GM18873 (cell line): ENCODE measurements at regions not wholly inside any gene's neighbourhood (a gene's known extent, or its start where the extent isn't known, plus 50 kb on each side); places are given as distances from the start of the nearest gene placed in this dataset.
"Not testable (repeated sequence)": the region's sequence is repeated elsewhere in the genome, so short reads cannot be mapped to it uniquely, and the experiment has no call there.

Source experiments
- ATAC-seq: cut with Tn5 transposase; IDR thresholded peaks from one replicate; pipeline ENCODE4 v1.9.1; 2021; ENCODE audit warnings: mild to moderate bottlenecking, moderate library complexity, moderate number of reproducible peaks; ENCODE audit not compliant: unreplicated experiment, low FRiP score

GRCh38 chr1:200290010-200290685, 119.7 kb downstream of the ZNF281 start:
- no peak for ATAC-seq

- ATAC-seq: no peak
Measured at GRCh38 chr1:200288226-200288625, 121.6 kb downstream of the ZNF281 start.

GRCh38 chr1:200284236-200284635, 125.6 kb downstream of the ZNF281 start:
- ATAC-seq: not testable (repeated sequence)

- no peak for ATAC-seq
Measured at GRCh38 chr1:200282497-200283122, 127.2 kb downstream of the ZNF281 start.

GRCh38 chr1:200281201-200281835, 128.5 kb downstream of the ZNF281 start:
- no peak for ATAC-seq

GRCh38 chr1:200279810-200280411, 129.9 kb downstream of the ZNF281 start:
- ATAC-seq: no peak

- ATAC-seq: no peak
Measured at GRCh38 chr1:200275816-200276453, 133.9 kb downstream of the ZNF281 start.

- ATAC-seq: no peak
Measured at GRCh38 chr1:200275415-200275814, 134.4 kb downstream of the ZNF281 start.

GRCh38 chr1:200274116-200274515, 135.7 kb downstream of the ZNF281 start:
- ATAC-seq: no peak

- no peak for ATAC-seq
Measured at GRCh38 chr1:200272481-200273068, 137.3 kb downstream of the ZNF281 start.

- ATAC-seq: no peak
Measured at GRCh38 chr1:200269256-200269655, 140.6 kb downstream of the ZNF281 start.

- no peak for ATAC-seq
Measured at GRCh38 chr1:200267937-200268336, 141.9 kb downstream of the ZNF281 start.

GRCh38 chr1:200267458-200267857, 142.4 kb downstream of the ZNF281 start:
- ATAC-seq: no peak

- no peak for ATAC-seq
Measured at GRCh38 chr1:200266871-200267270, 143.0 kb downstream of the ZNF281 start.

GRCh38 chr1:200265881-200266280, 144.0 kb downstream of the ZNF281 start:
- no peak for ATAC-seq

- no peak for ATAC-seq
Measured at GRCh38 chr1:200265104-200265503, 144.7 kb downstream of the ZNF281 start.

- ATAC-seq: no peak
Measured at GRCh38 chr1:200263203-200263602, 146.6 kb downstream of the ZNF281 start.

GRCh38 chr1:200262326-200262965, 147.4 kb downstream of the ZNF281 start:
- peak; percentile 85 for ATAC-seq

- no peak for ATAC-seq
Measured at GRCh38 chr1:200260597-200261335, 149.1 kb downstream of the ZNF281 start.
